ENCODE measurements at regions not wholly inside any gene's neighbourhood (a gene's known extent, or its start where the extent isn't known, plus 50 kb on each side); places are given as distances from the start of the nearest gene placed in this dataset.

DNA sequence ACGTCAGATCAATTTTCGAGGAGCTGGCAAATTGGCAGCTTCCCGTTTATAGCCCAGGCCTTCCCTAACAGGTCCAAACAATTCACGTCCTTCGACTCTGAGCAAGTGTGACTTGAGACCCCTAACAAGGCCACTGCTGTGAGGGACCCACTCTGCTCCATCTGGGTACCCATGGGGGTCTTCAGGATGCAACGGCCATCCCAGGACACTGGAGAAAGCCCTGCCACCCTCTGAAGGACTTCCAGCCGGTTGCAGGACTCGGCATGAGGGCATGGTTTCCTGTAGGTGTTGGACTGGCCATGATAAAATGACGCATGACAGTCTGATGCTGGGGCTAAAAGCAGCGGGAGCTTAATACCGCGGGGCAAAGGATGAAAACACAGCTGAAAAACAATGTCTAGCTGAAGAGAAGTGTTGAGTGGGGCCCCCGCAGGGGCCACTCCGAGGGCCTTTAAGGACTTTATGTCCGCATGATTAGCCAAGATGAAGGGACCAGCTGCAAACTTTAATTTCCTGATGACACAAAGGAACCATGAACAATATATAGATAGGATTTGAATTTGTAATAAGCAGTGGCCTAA lies 113.3 kb upstream of the ZNF521 start:
- no peak for DNase-seq
- TF ChIP-seq POLR2A (IDR thresholded peaks at IDR 0.05): no peak
- TF ChIP-seq, protein P1, sequence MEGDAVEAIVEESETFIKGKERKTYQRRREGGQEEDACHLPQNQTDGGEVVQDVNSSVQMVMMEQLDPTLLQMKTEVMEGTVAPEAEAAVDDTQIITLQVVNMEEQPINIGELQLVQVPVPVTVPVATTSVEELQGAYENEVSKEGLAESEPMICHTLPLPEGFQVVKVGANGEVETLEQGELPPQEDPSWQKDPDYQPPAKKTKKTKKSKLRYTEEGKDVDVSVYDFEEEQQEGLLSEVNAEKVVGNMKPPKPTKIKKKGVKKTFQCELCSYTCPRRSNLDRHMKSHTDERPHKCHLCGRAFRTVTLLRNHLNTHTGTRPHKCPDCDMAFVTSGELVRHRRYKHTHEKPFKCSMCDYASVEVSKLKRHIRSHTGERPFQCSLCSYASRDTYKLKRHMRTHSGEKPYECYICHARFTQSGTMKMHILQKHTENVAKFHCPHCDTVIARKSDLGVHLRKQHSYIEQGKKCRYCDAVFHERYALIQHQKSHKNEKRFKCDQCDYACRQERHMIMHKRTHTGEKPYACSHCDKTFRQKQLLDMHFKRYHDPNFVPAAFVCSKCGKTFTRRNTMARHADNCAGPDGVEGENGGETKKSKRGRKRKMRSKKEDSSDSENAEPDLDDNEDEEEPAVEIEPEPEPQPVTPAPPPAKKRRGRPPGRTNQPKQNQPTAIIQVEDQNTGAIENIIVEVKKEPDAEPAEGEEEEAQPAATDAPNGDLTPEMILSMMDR (IDR thresholded peaks at IDR 0.05): no peak
- no peak overlapping the region for H3K27ac ChIP-seq
- 60 to 74% methylated on average over 15 of the region's 15 CpGs for WGBS, 2 donors
- intact Hi-C loops (cut with DNase I): no loop called here
- H3K27me3 ChIP-seq: no peaks in the 10 kb centered on the region
- H3K4me1 ChIP-seq: no peaks in the 10 kb centered on the region
- H3K4me3 ChIP-seq (replicated peaks in 1 of 3): no peak overlapping the region
- no peaks in the 10 kb centered on the region for H3K9me3 ChIP-seq
- H3K36me3 ChIP-seq: no peaks in the 10 kb centered on the region

DNA sequence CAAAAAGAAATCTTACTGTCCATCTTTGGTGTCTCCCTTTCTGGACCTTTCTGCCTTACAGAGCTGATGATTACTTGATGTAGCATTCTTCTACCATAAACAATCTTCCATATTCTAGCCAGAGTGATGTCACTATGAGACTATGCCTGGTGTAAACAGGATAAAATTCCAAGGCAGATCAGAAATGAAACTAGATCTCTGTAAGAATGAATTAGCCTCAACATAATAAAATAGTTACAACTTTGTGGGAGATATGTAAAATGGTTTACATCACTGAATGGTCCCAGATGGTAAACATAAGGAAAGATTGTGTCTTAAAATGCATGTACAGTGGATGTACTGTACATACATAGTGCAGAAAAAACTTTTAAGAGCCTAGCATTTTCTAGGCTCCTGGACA lies 112.3 kb upstream of the ZNF521 start:
- H3K36me3 ChIP-seq: no peaks in the 10 kb centered on the region
- no peaks in the 10 kb centered on the region for H3K9me3 ChIP-seq
- no peaks in the 10 kb centered on the region for H3K4me1 ChIP-seq
- DNase-seq: no peak
- intact Hi-C loops (cut with DNase I): no loop called here
- no peak overlapping the region for H3K4me3 ChIP-seq (replicated peaks in 1 of 3)
- H3K27me3 ChIP-seq: no peaks in the 10 kb centered on the region
- TF ChIP-seq, protein P1 (IDR thresholded peaks at IDR 0.05): no peak
- no peak for TF ChIP-seq POLR2A (IDR thresholded peaks at IDR 0.05)
- H3K27ac ChIP-seq: no peak overlapping the region

DNA sequence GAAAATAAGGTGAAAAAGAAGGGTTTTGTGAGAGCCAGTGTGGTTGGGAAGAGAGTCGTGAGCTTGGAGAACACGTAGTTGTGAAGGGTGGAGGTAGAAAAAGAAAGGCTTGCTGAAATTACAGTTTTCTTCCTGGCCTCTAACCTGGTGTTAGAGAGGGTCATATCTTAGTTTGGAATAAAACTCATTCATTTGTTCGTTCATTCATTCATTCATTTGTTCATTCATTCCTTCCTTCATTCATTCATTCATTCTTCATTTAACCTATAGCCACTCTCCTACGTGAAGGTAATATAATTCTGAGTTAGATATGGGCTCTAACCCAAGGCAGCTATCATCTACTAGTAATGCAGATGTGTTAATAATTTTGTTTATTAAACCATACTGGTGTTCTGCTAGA lies 111.8 kb upstream of the ZNF521 start:
- DNase-seq: no peak
- Histone ChIP-seq H3K27ac (no peak overlapping the region), H3K27me3 (no peaks in the 10 kb centered on the region), H3K9me3 (no peaks in the 10 kb centered on the region), H3K4me1 (no peaks in the 10 kb centered on the region), H3K4me3 (replicated peaks in 1 of 3) (no peak overlapping the region), H3K36me3 (no peaks in the 10 kb centered on the region)
- WGBS, 2 donors: 71 to 72% methylated on average over 4 of the region's 4 CpGs
- TF ChIP-seq POLR2A (IDR thresholded peaks at IDR 0.05): no peak
- TF ChIP-seq, protein P1 (IDR thresholded peaks at IDR 0.05): no peak
- intact Hi-C loops (cut with DNase I): no loop called here

DNA sequence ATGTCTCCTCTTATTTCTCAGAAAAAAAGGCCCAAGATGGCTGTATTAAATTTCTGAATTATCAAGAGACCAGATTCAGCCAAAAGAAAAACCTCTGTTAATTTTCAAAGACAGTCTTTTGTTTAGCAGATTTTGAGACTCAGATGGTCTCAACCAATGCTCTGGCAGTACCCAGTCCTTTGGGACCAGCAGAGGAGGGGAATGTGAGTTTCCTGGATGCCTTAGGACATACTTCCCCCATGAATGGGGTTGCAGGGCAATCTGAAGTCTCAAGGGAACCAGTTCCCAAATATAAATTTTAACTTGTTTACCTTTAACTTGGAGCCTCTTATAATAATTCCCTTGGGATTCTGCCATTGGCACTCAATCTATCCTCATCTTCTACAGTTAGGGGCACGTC lies 107.8 kb upstream of the ZNF521 start:
- H3K9me3 ChIP-seq: no peaks in the 10 kb centered on the region
- H3K27ac ChIP-seq: no peak overlapping the region
- H3K27me3 ChIP-seq: no peaks in the 10 kb centered on the region
- DNase-seq: no peak
- TF ChIP-seq, protein P1 (IDR thresholded peaks at IDR 0.05): no peak
- TF ChIP-seq POLR2A (IDR thresholded peaks at IDR 0.05): no peak
- H3K4me1 ChIP-seq: no peaks in the 10 kb centered on the region
- intact Hi-C loops (cut with DNase I): no loop called here
- WGBS, 2 donors: 55 to 57% methylated on average over 1 of the region's 1 CpG
- H3K36me3 ChIP-seq: no peaks in the 10 kb centered on the region
- no peak overlapping the region for H3K4me3 ChIP-seq (replicated peaks in 1 of 3)

DNA sequence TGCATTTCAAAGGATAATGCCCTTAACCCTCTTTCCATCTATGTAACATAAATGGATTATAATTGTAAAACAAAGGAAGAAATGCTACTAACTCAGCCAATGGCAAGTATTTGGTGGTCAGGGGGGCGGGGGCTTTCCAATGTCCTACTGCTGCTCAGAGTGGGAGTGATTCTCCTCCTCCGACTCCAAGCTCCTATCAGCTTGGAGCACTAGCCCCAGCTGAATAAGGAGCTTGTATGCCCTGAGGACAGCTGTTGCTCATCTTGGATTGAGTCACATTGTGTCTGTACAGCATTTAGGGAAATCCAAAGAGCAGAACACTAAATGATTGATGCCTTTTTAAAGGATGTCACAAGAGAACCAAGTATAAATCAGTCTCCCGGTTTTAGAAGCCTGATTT lies 105.6 kb upstream of the ZNF521 start:
- no peak for TF ChIP-seq POLR2A (IDR thresholded peaks at IDR 0.05)
- TF ChIP-seq, protein P1 (IDR thresholded peaks at IDR 0.05): no peak
- Histone ChIP-seq H3K9me3 (no peaks in the 10 kb centered on the region), H3K27ac (no peak overlapping the region), H3K4me1 (no peaks in the 10 kb centered on the region), H3K36me3 (no peaks in the 10 kb centered on the region), H3K27me3 (no peaks in the 10 kb centered on the region), H3K4me3 (replicated peaks in 1 of 3) (no peak overlapping the region)
- no peak for DNase-seq
- intact Hi-C loops (cut with DNase I): no loop called here
- 83 to 86% methylated on average over 3 of the region's 3 CpGs for WGBS, 2 donors

All from thyroid gland (tissue), 4 donors.